ENCODE measurements at regions not wholly inside any gene's neighbourhood (a gene's known extent, or its start where the extent isn't known, plus 50 kb on each side); places are given as distances from the start of the nearest gene placed in this dataset.

DNA sequence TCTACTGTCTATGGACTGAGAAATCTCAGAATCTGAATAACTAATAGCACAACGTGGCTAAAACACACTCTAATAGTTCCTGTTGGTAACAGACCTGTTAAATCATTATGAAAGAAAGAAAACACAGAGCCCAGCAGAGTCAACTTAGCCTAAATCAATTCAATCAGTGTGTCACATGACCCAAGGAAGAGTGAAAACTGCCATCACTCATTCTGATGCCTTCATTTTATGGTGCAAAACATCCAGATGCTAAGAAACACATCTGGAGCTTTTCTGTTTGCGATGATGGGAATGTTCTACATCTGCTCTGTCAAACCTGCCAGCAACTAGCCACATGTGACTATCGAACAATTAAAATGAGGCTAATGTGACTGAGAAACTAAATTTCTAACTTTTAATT lies 295.7 kb upstream of the TRIB2 start:
- H3K27ac ChIP-seq (ENCODE audit: low read depth, low read length) = no peak overlapping the region
- no peaks in the 10 kb centered on the region for H3K36me3 ChIP-seq (ENCODE audit: control insufficient read depth, insufficient read depth, low read length)
- no peak overlapping the region for H3K4me3 ChIP-seq (ENCODE audit: low read depth, low read length)
- H3K9ac ChIP-seq (ENCODE audit: low read length) = no peak overlapping the region
- H3K4me1 ChIP-seq (ENCODE audit: control insufficient read depth, insufficient read depth, low read length) = no peaks in the 10 kb centered on the region
- no peaks in the 10 kb centered on the region for H3K27me3 ChIP-seq (ENCODE audit: control insufficient read depth, insufficient read depth, low read length)
- H3K9me3 ChIP-seq (ENCODE audit: control insufficient read depth, insufficient read depth, low read depth, low read length) = no peaks in the 10 kb centered on the region

DNA sequence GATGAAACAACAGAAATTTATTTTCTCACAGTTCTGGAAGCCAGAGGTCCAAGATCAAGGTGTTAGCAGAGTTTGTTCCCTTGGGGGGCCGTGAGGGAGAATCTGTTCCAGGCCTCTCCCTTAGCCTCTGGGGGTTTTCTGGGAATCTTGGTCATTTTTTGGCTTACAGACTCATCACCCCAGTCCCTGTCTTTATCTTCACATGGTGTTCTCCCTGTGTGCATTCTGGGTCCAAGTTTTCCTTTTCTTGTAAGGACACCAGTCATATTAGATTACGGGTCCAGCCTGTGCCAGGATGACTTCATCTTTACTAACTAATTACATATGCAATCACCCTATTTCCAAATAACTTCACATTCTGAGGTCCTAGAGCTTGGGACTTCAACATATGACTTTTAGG lies 292.5 kb upstream of the TRIB2 start:
- no peak overlapping the region for H3K27ac ChIP-seq (ENCODE audit: low read depth, low read length)
- H3K27me3 ChIP-seq (ENCODE audit: control insufficient read depth, insufficient read depth, low read length) = no peaks in the 10 kb centered on the region
- H3K36me3 ChIP-seq (ENCODE audit: control insufficient read depth, insufficient read depth, low read length) = no peaks in the 10 kb centered on the region
- H3K4me1 ChIP-seq (ENCODE audit: control insufficient read depth, insufficient read depth, low read length) = peaks cover 16% of the 10 kb centered on the region
- no peak overlapping the region for H3K9ac ChIP-seq (ENCODE audit: low read length)
- no peak overlapping the region for H3K4me3 ChIP-seq (ENCODE audit: low read depth, low read length)
- H3K9me3 ChIP-seq (ENCODE audit: control insufficient read depth, insufficient read depth, low read depth, low read length) = no peaks in the 10 kb centered on the region

- H3K4me3 ChIP-seq (ENCODE audit: low read depth, low read length) = no peak overlapping the region
- no peak overlapping the region for H3K27ac ChIP-seq (ENCODE audit: low read depth, low read length)
- no peaks in the 10 kb centered on the region for H3K27me3 ChIP-seq (ENCODE audit: control insufficient read depth, insufficient read depth, low read length)
- peaks cover 21% of the 10 kb centered on the region for H3K4me1 ChIP-seq (ENCODE audit: control insufficient read depth, insufficient read depth, low read length)
- no peak overlapping the region for H3K9ac ChIP-seq (ENCODE audit: low read length)
- H3K9me3 ChIP-seq (ENCODE audit: control insufficient read depth, insufficient read depth, low read depth, low read length) = no peaks in the 10 kb centered on the region
- H3K36me3 ChIP-seq (ENCODE audit: control insufficient read depth, insufficient read depth, low read length) = no peaks in the 10 kb centered on the region
Observed at GRCh38 chr2:12424809-12425208, 291.9 kb upstream of the TRIB2 start.

DNA sequence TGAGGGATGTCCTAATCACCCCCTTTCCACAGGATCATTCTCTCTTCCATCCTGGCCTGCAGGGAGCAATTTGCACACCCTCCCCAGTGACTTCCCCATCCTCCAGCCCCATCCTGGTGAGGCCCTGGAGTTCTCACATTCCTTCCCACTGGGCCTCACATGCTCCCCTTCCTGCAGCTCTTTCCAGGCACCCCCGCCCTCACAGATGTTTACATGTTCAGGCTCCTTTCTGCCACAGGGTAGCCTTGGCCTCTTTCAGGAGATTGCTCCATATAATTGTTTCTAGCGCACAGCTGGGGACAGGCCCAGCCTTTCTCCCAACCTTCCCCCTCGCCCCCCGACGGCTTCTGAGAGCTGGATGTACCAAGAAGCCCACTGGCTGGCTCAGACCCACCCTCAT lies 288.4 kb upstream of the TRIB2 start:
- no peaks in the 10 kb centered on the region for H3K9me3 ChIP-seq (ENCODE audit: control insufficient read depth, insufficient read depth, low read depth, low read length)
- H3K9ac ChIP-seq (ENCODE audit: low read length) = no peak overlapping the region
- no peak overlapping the region for H3K4me3 ChIP-seq (ENCODE audit: low read depth, low read length)
- H3K27me3 ChIP-seq (ENCODE audit: control insufficient read depth, insufficient read depth, low read length) = no peaks in the 10 kb centered on the region
- peaks cover 21% of the 10 kb centered on the region for H3K4me1 ChIP-seq (ENCODE audit: control insufficient read depth, insufficient read depth, low read length)
- 0 out of 2 replicates have a peak overlapping the region, but pooled peaks have one; percentile 13 for H3K27ac ChIP-seq (ENCODE audit: low read depth, low read length)
- no peaks in the 10 kb centered on the region for H3K36me3 ChIP-seq (ENCODE audit: control insufficient read depth, insufficient read depth, low read length)

- Histone ChIP-seq H3K9me3 (ENCODE audit: control insufficient read depth, insufficient read depth, low read depth, low read length) (no peaks in the 10 kb centered on the region), H3K4me3 (ENCODE audit: low read depth, low read length) (no peak overlapping the region), H3K27me3 (ENCODE audit: control insufficient read depth, insufficient read depth, low read length) (no peaks in the 10 kb centered on the region), H3K4me1 (ENCODE audit: control insufficient read depth, insufficient read depth, low read length) (peaks cover 21% of the 10 kb centered on the region), H3K27ac (ENCODE audit: low read depth, low read length) (0 out of 2 replicates have a peak overlapping the region, but pooled peaks have one; percentile 13), H3K9ac (ENCODE audit: low read length) (no peak overlapping the region), H3K36me3 (ENCODE audit: control insufficient read depth, insufficient read depth, low read length) (no peaks in the 10 kb centered on the region)
Observed at GRCh38 chr2:12428786-12429185, 287.9 kb upstream of the TRIB2 start.

GRCh38 chr2:12429779-12430406 lies 286.8 kb upstream of the TRIB2 start:
- Histone ChIP-seq H3K27ac (ENCODE audit: low read depth, low read length) (no peak overlapping the region), H3K4me1 (ENCODE audit: control insufficient read depth, insufficient read depth, low read length) (peaks cover 21% of the 10 kb centered on the region), H3K9me3 (ENCODE audit: control insufficient read depth, insufficient read depth, low read depth, low read length) (no peaks in the 10 kb centered on the region), H3K36me3 (ENCODE audit: control insufficient read depth, insufficient read depth, low read length) (no peaks in the 10 kb centered on the region), H3K4me3 (ENCODE audit: low read depth, low read length) (no peak overlapping the region), H3K27me3 (ENCODE audit: control insufficient read depth, insufficient read depth, low read length) (no peaks in the 10 kb centered on the region), H3K9ac (ENCODE audit: low read length) (no peak overlapping the region)

DNA sequence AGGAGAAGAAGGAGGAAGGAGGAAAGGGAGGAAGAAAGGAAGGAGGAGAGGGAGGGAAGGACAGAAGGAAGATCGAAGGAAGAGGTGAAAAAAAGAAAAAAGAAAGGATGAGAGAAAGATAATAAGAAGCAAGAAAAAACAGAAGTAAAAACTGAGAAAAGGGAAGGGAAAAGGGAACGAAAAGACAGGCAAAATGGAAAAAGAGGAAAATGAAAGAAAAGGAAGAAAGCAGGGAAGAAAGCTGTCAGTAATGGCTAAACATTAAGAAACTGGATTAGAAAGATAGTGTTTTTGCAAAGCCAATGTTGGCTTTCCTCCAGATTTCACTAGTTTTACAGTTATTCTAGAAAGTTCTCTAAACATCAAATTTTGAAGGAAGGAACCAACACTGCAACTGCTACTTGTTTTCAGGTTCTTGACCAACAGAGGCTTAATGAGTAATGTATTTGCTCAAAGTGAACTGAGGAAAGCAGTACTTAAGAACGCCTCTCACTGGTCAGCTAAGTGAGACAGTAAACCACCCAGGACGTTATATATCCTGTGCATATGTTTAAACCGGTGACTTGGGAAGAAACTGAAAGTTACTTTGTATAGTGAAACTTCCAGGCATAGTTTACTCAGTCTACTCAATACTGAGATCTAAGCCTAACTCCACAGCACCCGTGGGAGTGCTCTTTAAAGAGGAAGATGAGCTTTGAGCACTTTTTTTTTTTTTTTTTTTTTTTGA lies 286.2 kb upstream of the TRIB2 start:
- H3K4me1 ChIP-seq (ENCODE audit: control insufficient read depth, insufficient read depth, low read length) = peaks cover 21% of the 10 kb centered on the region
- H3K4me3 ChIP-seq (ENCODE audit: low read depth, low read length) = no peak overlapping the region
- no peaks in the 10 kb centered on the region for H3K9me3 ChIP-seq (ENCODE audit: control insufficient read depth, insufficient read depth, low read depth, low read length)
- H3K27me3 ChIP-seq (ENCODE audit: control insufficient read depth, insufficient read depth, low read length) = no peaks in the 10 kb centered on the region
- H3K36me3 ChIP-seq (ENCODE audit: control insufficient read depth, insufficient read depth, low read length) = no peaks in the 10 kb centered on the region
- H3K9ac ChIP-seq (ENCODE audit: low read length) = no peak overlapping the region
- H3K27ac ChIP-seq (ENCODE audit: low read depth, low read length) = no peak overlapping the region

- Histone ChIP-seq H3K27me3 (ENCODE audit: control insufficient read depth, insufficient read depth, low read length) (no peaks in the 10 kb centered on the region), H3K9me3 (ENCODE audit: control insufficient read depth, insufficient read depth, low read depth, low read length) (no peaks in the 10 kb centered on the region), H3K4me1 (ENCODE audit: control insufficient read depth, insufficient read depth, low read length) (peaks cover 16% of the 10 kb centered on the region), H3K36me3 (ENCODE audit: control insufficient read depth, insufficient read depth, low read length) (no peaks in the 10 kb centered on the region), H3K27ac (ENCODE audit: low read depth, low read length) (no peak overlapping the region), H3K9ac (ENCODE audit: low read length) (no peak overlapping the region), H3K4me3 (ENCODE audit: low read depth, low read length) (no peak overlapping the region)
Observed at GRCh38 chr2:12432985-12433625, 283.6 kb upstream of the TRIB2 start.

DNA sequence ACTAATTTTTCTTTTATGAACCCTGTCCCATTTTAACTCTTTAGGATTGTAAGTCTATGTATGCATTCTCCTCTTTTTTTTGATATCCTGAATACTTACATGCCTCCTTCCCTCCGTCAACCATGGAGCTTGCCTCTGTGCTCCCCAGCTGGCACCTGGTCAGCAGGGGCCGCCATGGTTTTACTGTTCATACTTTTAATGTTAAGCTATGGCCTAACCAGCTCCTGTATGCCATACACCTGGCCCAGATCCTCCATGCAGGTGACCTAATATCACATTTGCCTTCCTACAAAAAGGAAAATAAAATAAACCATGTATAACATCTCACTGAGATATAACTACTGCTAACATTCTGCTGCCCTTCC lies 283.1 kb upstream of the TRIB2 start:
- no peaks in the 10 kb centered on the region for H3K27me3 ChIP-seq (ENCODE audit: control insufficient read depth, insufficient read depth, low read length)
- no peak overlapping the region for H3K4me3 ChIP-seq (ENCODE audit: low read depth, low read length)
- H3K27ac ChIP-seq (ENCODE audit: low read depth, low read length) = no peak overlapping the region
- no peaks in the 10 kb centered on the region for H3K9me3 ChIP-seq (ENCODE audit: control insufficient read depth, insufficient read depth, low read depth, low read length)
- peaks cover 11% of the 10 kb centered on the region for H3K4me1 ChIP-seq (ENCODE audit: control insufficient read depth, insufficient read depth, low read length)
- no peaks in the 10 kb centered on the region for H3K36me3 ChIP-seq (ENCODE audit: control insufficient read depth, insufficient read depth, low read length)
- no peak overlapping the region for H3K9ac ChIP-seq (ENCODE audit: low read length)

DNA sequence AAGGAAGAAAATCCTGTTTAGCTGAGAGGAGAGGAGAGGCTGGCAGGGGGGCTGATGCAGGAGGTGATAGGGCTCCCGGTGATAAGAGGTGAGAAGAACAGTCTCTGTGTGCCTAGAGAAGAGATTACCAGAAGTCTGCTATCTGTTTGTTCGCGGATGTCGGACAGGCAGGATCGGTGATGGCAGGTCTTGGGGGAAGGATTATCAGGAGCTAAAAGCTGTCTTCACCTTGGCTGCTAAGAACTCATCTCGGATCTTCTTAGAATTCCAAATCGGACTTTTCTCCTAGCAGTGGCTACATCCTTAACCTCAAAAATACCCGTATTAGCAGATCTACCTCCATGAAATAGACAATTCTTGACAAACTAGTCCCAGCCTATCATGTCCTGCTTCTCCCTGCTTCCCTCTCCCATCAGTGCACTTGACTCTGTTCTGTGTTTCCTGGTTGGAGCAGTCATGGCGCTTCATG lies 282.1 kb upstream of the TRIB2 start:
- Histone ChIP-seq H3K4me3 (ENCODE audit: low read depth, low read length) (no peak overlapping the region), H3K27ac (ENCODE audit: low read depth, low read length) (no peak overlapping the region), H3K4me1 (ENCODE audit: control insufficient read depth, insufficient read depth, low read length) (peaks cover under 1% of the 10 kb centered on the region), H3K9me3 (ENCODE audit: control insufficient read depth, insufficient read depth, low read depth, low read length) (no peaks in the 10 kb centered on the region), H3K36me3 (ENCODE audit: control insufficient read depth, insufficient read depth, low read length) (no peaks in the 10 kb centered on the region), H3K9ac (ENCODE audit: low read length) (no peak overlapping the region), H3K27me3 (ENCODE audit: control insufficient read depth, insufficient read depth, low read length) (no peaks in the 10 kb centered on the region)
